SKM-1 treated with dmso at 0.1 percent for 144 hours (cell line): ENCODE measurements at regions not wholly inside any gene's neighbourhood (a gene's known extent, or its start where the extent isn't known, plus 50 kb on each side); places are given as distances from the start of the nearest gene placed in this dataset.

ENCODE experiments used
- DNase-seq: peaks from one replicate; lab custom pipeline; 2025; ENCODE audit not compliant: unreplicated experiment; lab: John Stamatoyannopoulos, UW

DNA sequence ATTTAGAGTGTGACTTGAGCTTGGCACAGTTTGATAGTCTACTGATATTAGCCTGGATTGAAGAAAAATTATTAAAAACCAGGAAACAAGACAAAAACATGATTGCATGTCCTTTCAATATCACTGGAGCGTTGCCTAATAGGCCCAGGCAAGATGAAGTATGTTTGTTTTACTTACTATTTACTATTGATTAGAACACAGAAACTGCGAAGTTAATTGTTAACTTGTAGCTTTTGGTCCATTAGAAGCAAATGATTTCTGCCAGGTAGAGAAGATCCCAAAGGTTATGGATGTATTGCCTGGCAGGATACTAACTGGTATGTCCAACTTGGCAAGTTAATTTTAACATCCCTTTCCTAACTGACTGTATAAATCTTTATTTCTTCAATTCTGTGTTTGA is 268.9 kb downstream of the ETNK1 start:
- DNase-seq = no peak

GRCh38 chr12:22899184-22899583 is 274.2 kb downstream of the ETNK1 start:
- DNase-seq = no peak

DNA sequence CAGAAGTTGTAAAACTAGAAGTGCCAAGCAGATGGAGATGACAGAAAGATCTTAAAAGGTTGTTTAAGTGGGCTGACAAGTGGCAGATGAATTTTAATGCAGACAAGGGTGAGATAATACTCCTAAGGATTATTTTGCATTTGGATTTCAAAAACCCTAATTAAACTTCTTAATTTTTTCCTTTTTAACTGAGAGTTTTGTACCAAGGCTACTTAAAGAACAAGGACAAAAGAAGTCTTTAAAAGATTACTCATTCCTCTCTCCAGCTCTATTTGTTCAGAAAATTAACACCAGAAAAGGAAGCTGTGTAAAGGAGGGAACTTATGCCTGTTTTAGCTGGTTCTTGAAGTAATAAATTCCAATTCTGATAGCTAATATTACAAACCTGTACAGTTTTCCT is 275.4 kb downstream of the ETNK1 start:
- no peak for DNase-seq

GRCh38 chr12:22904485-22904884 is 279.5 kb downstream of the ETNK1 start:
- no peak for DNase-seq

DNA sequence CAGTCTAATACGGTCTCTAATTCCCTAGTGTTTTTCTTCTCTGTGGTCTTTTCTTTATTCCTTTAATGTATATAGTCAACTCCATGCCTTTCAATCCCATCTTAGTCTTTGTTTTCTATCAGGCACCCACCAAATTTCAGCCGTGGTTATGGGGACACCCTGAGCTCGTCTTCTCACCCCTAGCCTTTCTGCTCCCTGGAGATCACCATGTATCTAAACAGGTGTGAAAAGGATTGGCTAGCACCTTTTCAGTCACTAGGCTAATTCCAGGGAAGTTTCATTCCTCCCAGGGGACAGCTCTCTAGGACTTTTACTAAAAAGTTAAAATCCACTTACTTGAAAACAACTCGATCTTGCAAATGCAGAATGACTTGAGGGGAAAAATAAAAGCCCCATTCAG is 291.3 kb downstream of the ETNK1 start:
- no peak for DNase-seq

- DNase-seq = no peak
These were observed 291.8 kb downstream of the ETNK1 start for GRCh38 chr12:22916815-22917214.

GRCh38 chr12:22919883-22920282 is 294.9 kb downstream of the ETNK1 start:
- no peak for DNase-seq

GRCh38 chr12:22923768-22924167 is 298.8 kb downstream of the ETNK1 start:
- DNase-seq = no peak

DNA sequence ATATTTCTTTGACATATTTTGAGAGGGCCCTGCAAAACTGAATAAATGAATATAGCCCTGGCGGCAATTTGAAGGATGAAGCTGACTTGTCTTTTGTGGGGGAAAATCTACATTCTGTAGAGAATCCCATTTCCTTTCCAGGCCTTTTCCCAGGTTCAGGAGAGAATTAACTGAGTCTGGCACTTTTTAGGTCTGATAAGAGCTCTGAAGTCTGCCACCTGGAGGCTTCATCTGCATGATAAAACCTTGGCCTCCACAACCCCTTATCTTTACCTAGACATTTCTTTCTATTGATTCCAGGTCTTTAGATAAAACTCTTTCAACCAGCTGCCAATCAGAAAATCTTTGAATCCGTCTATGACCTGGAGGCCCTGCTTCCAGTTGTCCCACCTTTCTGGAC is 299.4 kb downstream of the ETNK1 start:
- no peak for DNase-seq

DNA sequence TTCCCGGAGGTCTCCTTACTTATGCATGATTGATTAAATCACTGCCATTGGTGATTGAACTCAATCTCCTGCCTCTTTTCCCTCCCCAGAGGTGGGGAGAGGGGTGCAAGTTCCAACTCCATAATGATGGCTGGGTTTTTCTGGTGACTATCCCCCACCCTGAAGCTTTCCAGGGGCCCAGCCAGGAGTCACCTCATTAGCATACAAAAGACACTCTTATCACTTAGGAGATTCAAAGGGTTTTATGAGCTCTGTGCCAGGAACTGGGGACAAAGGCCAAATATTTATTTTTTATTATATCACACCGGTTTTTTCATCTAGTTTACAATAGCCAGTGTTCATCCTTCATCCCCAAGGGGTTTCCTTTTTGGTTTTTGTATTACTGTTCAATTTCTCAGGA is 300.7 kb downstream of the ETNK1 start:
- DNase-seq = no peak

DNA sequence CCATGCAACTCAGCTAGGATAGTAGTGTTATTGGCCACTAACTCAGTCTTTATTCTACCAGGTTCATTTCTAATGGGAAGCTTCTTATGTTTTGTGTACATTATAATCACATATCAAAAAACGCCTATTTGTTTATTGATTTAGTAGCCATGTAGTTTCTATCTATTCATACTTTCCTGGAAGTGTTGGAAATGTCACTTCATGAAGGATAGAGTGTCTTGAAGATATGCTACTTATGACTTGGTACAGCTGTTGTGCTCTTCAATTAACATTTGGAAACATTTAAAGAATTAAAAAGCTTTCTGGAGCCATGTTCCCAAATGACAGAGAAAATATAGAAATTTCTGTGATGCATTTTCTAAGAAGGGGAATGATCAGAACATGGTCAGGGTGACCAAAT is 307.5 kb downstream of the ETNK1 start:
- no peak for DNase-seq

DNA sequence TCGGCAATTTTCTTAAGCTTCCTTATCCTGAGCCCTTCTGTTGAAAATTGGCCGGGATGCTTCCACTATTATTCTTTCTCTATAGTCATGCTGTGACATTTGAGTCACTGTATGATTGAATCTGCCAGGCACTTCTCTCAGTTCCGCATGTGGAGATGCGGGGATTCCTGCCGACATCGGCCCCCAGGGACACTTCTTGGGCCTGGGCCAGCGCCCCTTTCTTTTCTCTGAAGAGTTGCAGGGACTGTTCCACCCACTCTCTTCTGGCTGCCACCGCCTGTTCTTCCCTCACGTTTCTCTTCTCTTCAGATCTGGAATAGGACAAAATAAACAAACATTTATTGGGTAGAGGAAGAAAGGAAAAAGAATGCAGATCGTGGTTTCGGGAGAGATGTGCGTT is 310.1 kb downstream of the ETNK1 start:
- no peak for DNase-seq

GRCh38 chr12:22935501-22935900 is 310.5 kb downstream of the ETNK1 start:
- DNase-seq = no peak

- no peak for DNase-seq
These were observed 313.4 kb downstream of the ETNK1 start for GRCh38 chr12:22938323-22938722.

GRCh38 chr12:22951206-22951605 is 326.2 kb downstream of the ETNK1 start:
- no peak for DNase-seq

GRCh38 chr12:22956690-22957089 is 331.7 kb downstream of the ETNK1 start:
- no peak for DNase-seq

- DNase-seq = no peak
These were observed 342.2 kb downstream of the ETNK1 start for GRCh38 chr12:22967171-22967570.

DNA sequence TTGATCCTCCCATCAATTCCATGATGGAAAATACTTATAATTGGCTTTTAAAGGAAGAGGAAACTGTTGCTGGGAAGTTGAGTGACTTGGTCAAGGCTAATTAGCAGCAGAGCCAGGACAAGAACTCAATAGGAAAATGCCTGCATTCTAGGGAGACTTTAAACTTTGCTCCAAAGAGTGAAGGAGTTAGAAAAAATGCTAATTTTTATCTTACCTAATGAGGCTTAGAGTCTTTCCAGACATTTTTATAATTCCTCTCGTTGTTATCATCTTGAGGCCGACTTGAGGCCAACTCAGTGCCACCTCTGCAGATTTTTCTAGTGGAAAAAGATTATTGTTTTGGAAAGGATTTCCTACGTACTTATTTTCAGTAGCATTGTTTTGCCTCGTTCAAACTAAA is 344.6 kb downstream of the ETNK1 start:
- DNase-seq = no peak

DNA sequence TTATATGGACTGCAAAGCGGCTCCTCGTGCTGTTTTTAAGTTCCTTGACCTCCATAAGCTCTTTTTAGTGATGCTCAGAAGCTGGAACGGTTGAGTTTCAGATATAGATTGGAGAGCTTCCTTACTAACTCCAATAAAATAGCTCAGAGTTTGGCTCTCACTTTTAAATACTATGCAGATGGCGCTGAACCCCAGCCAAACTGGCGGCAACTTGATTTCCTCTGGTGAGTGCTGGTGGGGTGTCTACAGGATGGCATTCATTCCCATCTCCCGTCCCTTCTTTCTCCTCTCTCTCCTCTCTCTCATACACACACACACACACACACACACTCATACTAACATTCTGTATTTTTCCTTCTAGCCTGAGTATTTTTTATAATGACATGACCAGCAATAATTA is 346.3 kb downstream of the ETNK1 start:
- DNase-seq = no peak

DNA sequence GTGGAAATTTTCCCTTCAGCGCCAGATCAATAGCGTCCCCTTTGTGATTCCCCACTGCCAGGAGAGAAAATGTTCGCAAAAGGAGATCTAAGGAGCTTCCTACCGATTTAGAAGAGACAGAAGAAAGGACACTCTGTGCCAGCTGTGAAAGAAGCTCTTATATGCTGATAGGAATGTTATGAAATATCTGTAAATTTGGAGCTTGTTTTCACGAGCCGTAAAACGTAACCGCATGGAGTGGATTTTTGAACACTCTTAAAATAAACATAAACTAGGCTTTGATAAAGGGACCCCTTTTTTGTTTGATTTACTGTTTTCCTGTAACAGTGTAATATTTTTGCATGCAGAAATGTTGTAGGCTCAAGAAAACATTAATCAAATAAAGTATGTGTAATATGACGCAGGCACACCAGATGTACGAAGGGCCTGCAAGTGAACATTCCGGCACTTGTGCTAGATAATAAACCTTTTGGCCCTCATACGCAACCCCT is 346.8 kb downstream of the ETNK1 start:
- no peak for DNase-seq

GRCh38 chr12:22974865-22975264 is 349.9 kb downstream of the ETNK1 start:
- DNase-seq = no peak

DNA sequence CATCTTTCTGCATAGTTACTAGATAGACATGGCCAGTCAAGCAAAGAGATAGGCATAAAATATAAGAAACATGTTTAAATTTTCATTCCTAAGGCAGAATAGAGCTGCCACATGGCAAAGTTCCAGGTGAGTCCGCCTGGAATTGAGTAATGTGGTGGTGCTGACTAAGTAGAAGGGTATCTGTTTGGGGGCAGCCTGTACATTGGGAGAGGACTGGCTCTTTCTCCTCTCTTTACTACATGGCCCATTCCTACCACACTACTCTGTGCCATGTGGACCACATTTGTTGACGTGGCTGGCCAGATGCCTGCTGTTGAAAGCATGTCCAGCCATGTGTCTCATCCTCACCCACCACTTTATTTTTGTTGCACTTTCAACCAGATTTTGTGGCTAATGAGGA is 354.0 kb downstream of the ETNK1 start:
- no peak for DNase-seq

DNA sequence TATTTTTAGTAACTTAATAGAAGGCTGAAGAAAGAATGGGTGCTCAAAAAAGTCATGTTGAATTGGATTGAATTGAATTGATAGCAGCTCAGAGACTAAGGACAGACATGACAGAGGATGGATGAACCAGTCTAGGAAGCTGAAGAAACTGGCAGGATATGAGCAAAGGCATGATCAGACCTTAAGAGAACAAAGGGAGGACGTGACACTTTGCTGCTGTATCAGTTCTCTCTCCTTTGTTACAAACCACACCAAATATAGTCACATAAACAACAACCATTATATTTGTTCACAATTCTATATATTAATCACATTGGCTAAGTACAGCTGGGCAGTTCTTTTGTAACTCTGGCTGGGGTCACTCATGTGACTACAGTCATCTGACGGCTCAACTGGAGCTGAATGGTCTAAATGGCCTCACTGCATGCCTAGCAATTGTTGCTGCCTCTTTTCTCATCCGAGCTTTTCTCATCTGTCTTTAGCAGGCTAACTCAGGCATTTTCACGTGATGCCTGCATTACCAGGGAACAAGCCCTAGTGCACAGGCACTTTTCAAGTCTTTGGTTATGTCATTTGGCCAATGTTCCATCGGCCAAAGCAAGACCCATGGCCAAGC is 355.0 kb downstream of the ETNK1 start:
- no peak for DNase-seq

GRCh38 chr12:22981711-22982110 is 356.7 kb downstream of the ETNK1 start:
- no peak for DNase-seq
